H9 (cell line): ENCODE measurements at regions not wholly inside any gene's neighbourhood (a gene's known extent, or its start where the extent isn't known, plus 50 kb on each side); places are given as distances from the start of the nearest gene placed in this dataset.

ENCODE experiments used
- DNase-seq: peaks from one replicate; pipeline ENCODE4 v3.0.0-alpha.2; 2017
- H2AFZ ChIP-seq: one replicate; pipeline ENCODE4 v1.6.1; 2013; ENCODE audit warnings: mild to moderate bottlenecking, low read length, control low read depth, moderate library complexity
- H2AK5ac ChIP-seq: 2 replicates; pipeline ENCODE4 v1.6.1; 2013; ENCODE audit warnings: low read length, control low read depth, mixed read lengths; ENCODE audit not compliant: insufficient read length
- H2BK120ac ChIP-seq: one replicate; pipeline ENCODE4 v1.6.1; 2013; ENCODE audit warnings: low read depth, mild to moderate bottlenecking, low read length, control low read depth, inconsistent platforms; ENCODE audit not compliant: poor library complexity, severe bottlenecking
- H2BK12ac ChIP-seq: 2 replicates; pipeline ENCODE4 v1.6.1; 2013; ENCODE audit warnings: low read length, control low read depth, mixed read lengths, low read depth; ENCODE audit not compliant: insufficient read length
- H2BK15ac ChIP-seq: 2 replicates; pipeline ENCODE4 v1.6.1; 2013; ENCODE audit warnings: low read depth, low read length, control low read depth
- H2BK20ac ChIP-seq: one replicate; pipeline ENCODE4 v1.6.1; 2013; ENCODE audit warnings: low read depth, mild to moderate bottlenecking, low read length, control low read depth, inconsistent platforms; ENCODE audit not compliant: poor library complexity, severe bottlenecking
- H2BK5ac ChIP-seq: 2 replicates; pipeline ENCODE4 v1.6.1; 2013; ENCODE audit warnings: low read length, control low read depth, mixed read lengths; ENCODE audit not compliant: insufficient read length
- H3K14ac ChIP-seq: 2 replicates; pipeline ENCODE4 v1.6.1; 2013; ENCODE audit warnings: low read length, control low read depth; ENCODE audit not compliant: insufficient read depth
- H3K18ac ChIP-seq: 2 replicates; pipeline ENCODE4 v1.6.1; 2013; ENCODE audit warnings: low read depth, mild to moderate bottlenecking, mixed read lengths, low read length, control low read depth; ENCODE audit not compliant: insufficient read length
- H3K23ac ChIP-seq: 2 replicates; pipeline ENCODE4 v1.6.1; 2013; ENCODE audit warnings: low read length, control low read depth, mixed read lengths, low read depth; ENCODE audit not compliant: insufficient read length
- H3K23me2 ChIP-seq: 2 replicates; pipeline ENCODE4 v1.6.1; 2013; ENCODE audit warnings: low read depth, mild to moderate bottlenecking, mixed read lengths, low read length, control low read depth; ENCODE audit not compliant: insufficient read length, poor library complexity, severe bottlenecking
- H3K27ac ChIP-seq: 2 replicates; pipeline ENCODE4 v1.5.1; 2013; ENCODE audit warnings: low read length, control low read depth, mixed read lengths, low read depth; ENCODE audit not compliant: insufficient read length
- H3K27me3 ChIP-seq: 2 replicates; pipeline ENCODE4 v1.6.1; 2013; ENCODE audit warnings: low read length, control low read depth, inconsistent platforms; ENCODE audit not compliant: insufficient read depth
- H3K4ac ChIP-seq: 2 replicates; pipeline ENCODE4 v1.6.1; 2013; ENCODE audit warnings: low read depth, mild to moderate bottlenecking, control low read depth, inconsistent platforms, low read length, moderate library complexity
- H3K4me1 ChIP-seq: 2 replicates; pipeline ENCODE4 v1.6.1; 2013; ENCODE audit warnings: low read length, control low read depth, inconsistent platforms; ENCODE audit not compliant: insufficient read depth
- H3K4me2 ChIP-seq: 2 replicates; pipeline ENCODE4 v1.6.1; 2013; ENCODE audit warnings: low read length, control low read depth, mixed read lengths; ENCODE audit not compliant: insufficient read length, insufficient read depth
- H3K56ac ChIP-seq: 2 replicates; pipeline ENCODE4 v1.6.1; 2013; ENCODE audit warnings: low read depth, mild to moderate bottlenecking, mixed read lengths, low read length, control low read depth; ENCODE audit not compliant: insufficient read length
- H3K79me1 ChIP-seq: 2 replicates; pipeline ENCODE4 v1.6.1; 2013; ENCODE audit warnings: low read depth, mild to moderate bottlenecking, moderate library complexity, low read length, control low read depth, inconsistent platforms; ENCODE audit not compliant: insufficient read depth, poor library complexity, severe bottlenecking
- H3K79me2 ChIP-seq: 2 replicates; pipeline ENCODE4 v1.6.1; 2013; ENCODE audit warnings: low read length, control low read depth, inconsistent platforms; ENCODE audit not compliant: insufficient read depth
- H3K9ac ChIP-seq: 2 replicates; pipeline ENCODE4 v1.6.1; 2013; ENCODE audit warnings: low read length, control low read depth, mixed read lengths; ENCODE audit not compliant: insufficient read length; ENCODE audit errors: extremely low read depth
- H3K9me3 ChIP-seq: one replicate; pipeline ENCODE4 v1.6.1; 2013; ENCODE audit warnings: low read depth, low read length, inconsistent platforms; ENCODE audit not compliant: control insufficient read depth
- H3T11ph ChIP-seq: one replicate; pipeline ENCODE4 v1.6.1; 2013; ENCODE audit warnings: mild to moderate bottlenecking, low read length, control low read depth, inconsistent platforms
- H4K20me1 ChIP-seq: one replicate; pipeline ENCODE4 v1.6.1; 2013; ENCODE audit not compliant: control insufficient read depth, insufficient read length, insufficient read depth
- H4K5ac ChIP-seq: 2 replicates; pipeline ENCODE4 v1.6.1; 2013; ENCODE audit warnings: low read depth, mild to moderate bottlenecking, mixed read lengths, low read length, control low read depth; ENCODE audit not compliant: insufficient read length
- H4K8ac ChIP-seq: replicated peaks from 2 replicates; pipeline ENCODE4 v1.6.1; 2013; ENCODE audit warnings: low read length, control low read depth, mixed read lengths, low read depth; ENCODE audit not compliant: insufficient read length
- H4K91ac ChIP-seq: 2 replicates; pipeline ENCODE4 v1.6.1; 2013; ENCODE audit warnings: low read depth, mild to moderate bottlenecking, moderate library complexity, mixed read lengths, low read length, control low read depth; ENCODE audit not compliant: insufficient read length
- H3K27ac Mint-ChIP-seq, 3 experiments: 2 replicates in 2 of 3; 3 replicates in 1 of 3; pipeline ENCODE4 v1.8.0; 2020 to 2021; ENCODE audit warnings: mixed read lengths in 3 of 3, mild to moderate bottlenecking in 1 of 3, moderate library complexity in 1 of 3
- H3K27me3 Mint-ChIP-seq: 2 replicates; pipeline ENCODE4 v1.8.0; 2021; ENCODE audit warnings: low read depth, mild to moderate bottlenecking, moderate library complexity, mixed read lengths
- H3K36me3 Mint-ChIP-seq, 3 experiments: 2 replicates in 2 of 3; 3 replicates in 1 of 3; pipeline ENCODE4 v1.8.0; 2020 to 2021; ENCODE audit warnings: low read depth in 3 of 3, mixed read lengths in 3 of 3; ENCODE audit not compliant: insufficient read depth in 1 of 3
- H3K4me1 Mint-ChIP-seq, 2 experiments: 2 replicates each; pipeline ENCODE4 v1.8.0; 2020; ENCODE audit warnings: mixed read lengths in 2 of 2
- H3K4me3 Mint-ChIP-seq, 2 experiments: 2 replicates in 1 of 2; 3 replicates in 1 of 2; pipeline ENCODE4 v1.8.0; 2020 to 2021; ENCODE audit warnings: mild to moderate bottlenecking in 2 of 2, mixed read lengths in 2 of 2, moderate library complexity in 1 of 2
- H3K9me3 Mint-ChIP-seq, 2 experiments: 2 replicates in 1 of 2; 3 replicates in 1 of 2; pipeline ENCODE4 v1.8.0; 2020; ENCODE audit warnings: mild to moderate bottlenecking in 2 of 2, mixed read lengths in 2 of 2, moderate library complexity in 1 of 2
- WGBS: extraction: QIAGEN DNeasy Blood & Tissue Kit; methylation state at CpG from one replicate; pipeline ENCODE4 v1.1.7; 2013; ENCODE audit warnings: missing lambda C conversion rate, low lambda C conversion rate, mixed read lengths; ENCODE audit not compliant: insufficient read length; ENCODE audit errors: extremely low coverage; 5-methylcytosine and 5-hydroxymethylcytosine counted together
- TF ChIP-seq, protein P1 (sequence below): fragments of 200-600 bp; sonication (generic); conservative IDR thresholded peaks from 3 replicates; pipeline ENCODE4 v1.8.0; 2021; ENCODE audit warnings: antibody characterized with exemption, mild to moderate bottlenecking

DNA sequence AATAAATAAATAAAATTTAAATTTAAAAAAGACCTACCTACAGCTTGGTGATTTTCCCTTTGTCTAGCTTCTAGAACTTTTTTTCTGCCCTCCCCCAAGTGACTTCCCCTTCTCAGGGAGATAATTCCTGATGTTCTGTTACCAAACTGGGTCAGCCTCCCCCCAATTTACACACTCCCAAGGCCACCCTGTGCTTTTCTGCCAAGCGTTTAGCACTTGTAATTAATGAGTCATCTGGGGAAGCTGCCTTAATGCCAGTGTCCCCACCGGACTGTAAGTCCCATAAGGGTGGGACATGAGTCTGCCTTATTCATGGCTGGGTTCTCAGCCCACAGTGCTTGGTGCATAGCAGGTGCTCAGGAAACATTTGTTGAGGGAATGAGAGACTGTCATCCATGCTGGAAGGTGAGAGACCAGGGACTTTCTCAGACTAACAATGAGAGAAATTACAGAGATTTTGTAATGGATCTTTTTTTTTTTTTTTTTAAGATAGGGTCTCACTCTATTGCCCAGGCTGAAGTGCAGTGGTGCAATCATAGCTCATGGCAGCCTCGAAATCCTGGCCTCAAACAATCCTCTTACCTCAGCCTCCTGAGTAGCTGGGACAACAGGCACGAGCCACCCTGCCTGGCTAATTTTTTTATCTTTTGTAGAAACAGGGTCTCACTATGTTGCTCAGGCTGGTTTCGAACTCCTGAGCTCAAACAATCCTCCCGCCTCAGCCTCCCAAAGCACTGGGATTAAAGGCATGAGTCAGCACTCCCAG is 106.8 kb downstream of the PHETA1 start:
- H2AFZ ChIP-seq, result no peak overlapping the region
- no peaks in the 10 kb centered on the region for H3K9me3 Mint-ChIP-seq
- no peak overlapping the region for H2AK5ac ChIP-seq
- no peak overlapping the region for H4K91ac ChIP-seq
- WGBS, result no CpG with 5 or more reads among the region's 6 CpGs
- H3K23ac ChIP-seq, result no peak overlapping the region
- H3K23me2 ChIP-seq, result no peaks in the 10 kb centered on the region
- no peak overlapping the region for H2BK20ac ChIP-seq
- peaks cover 4 to 6% of the 10 kb centered on the region in 2 experiments; a peak in 2 of 4 replicates for H3K4me1 Mint-ChIP-seq
- DNase-seq, result no peak
- H3K79me1 ChIP-seq, result no peaks in the 10 kb centered on the region
- H4K5ac ChIP-seq, result no peak overlapping the region
- no peak overlapping the region for H3K4me3 Mint-ChIP-seq
- no peak overlapping the region for H3K9ac ChIP-seq
- H4K20me1 ChIP-seq, result no peaks in the 10 kb centered on the region
- no peaks in the 10 kb centered on the region; the same call in 1 of the 2 replicates for H3K27me3 ChIP-seq
- H3K27ac Mint-ChIP-seq, result no peak overlapping the region
- TF ChIP-seq, protein P1, sequence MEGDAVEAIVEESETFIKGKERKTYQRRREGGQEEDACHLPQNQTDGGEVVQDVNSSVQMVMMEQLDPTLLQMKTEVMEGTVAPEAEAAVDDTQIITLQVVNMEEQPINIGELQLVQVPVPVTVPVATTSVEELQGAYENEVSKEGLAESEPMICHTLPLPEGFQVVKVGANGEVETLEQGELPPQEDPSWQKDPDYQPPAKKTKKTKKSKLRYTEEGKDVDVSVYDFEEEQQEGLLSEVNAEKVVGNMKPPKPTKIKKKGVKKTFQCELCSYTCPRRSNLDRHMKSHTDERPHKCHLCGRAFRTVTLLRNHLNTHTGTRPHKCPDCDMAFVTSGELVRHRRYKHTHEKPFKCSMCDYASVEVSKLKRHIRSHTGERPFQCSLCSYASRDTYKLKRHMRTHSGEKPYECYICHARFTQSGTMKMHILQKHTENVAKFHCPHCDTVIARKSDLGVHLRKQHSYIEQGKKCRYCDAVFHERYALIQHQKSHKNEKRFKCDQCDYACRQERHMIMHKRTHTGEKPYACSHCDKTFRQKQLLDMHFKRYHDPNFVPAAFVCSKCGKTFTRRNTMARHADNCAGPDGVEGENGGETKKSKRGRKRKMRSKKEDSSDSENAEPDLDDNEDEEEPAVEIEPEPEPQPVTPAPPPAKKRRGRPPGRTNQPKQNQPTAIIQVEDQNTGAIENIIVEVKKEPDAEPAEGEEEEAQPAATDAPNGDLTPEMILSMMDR, result no peak
- no peak overlapping the region for H2BK12ac ChIP-seq
- H3K56ac ChIP-seq, result no peak overlapping the region
- no peak overlapping the region for H3K4me2 ChIP-seq
- no peak overlapping the region for H2BK120ac ChIP-seq
- H4K8ac ChIP-seq, result no peak overlapping the region
- no peaks in the 10 kb centered on the region for H3K79me2 ChIP-seq
- H3K27ac ChIP-seq, result no peak overlapping the region
- no peak overlapping the region for H3K18ac ChIP-seq
- H3T11ph ChIP-seq, result no peak overlapping the region
- no peaks in the 10 kb centered on the region for H3K9me3 ChIP-seq
- peaks cover 0 to 1% (median 0%) of the 10 kb centered on the region in 3 experiments; a peak in 2 of 7 replicates for H3K36me3 Mint-ChIP-seq
- no peak overlapping the region for H3K14ac ChIP-seq
- no peak overlapping the region for H3K4ac ChIP-seq
- no peaks in the 10 kb centered on the region; the same call in 1 of the 2 replicates for H3K27me3 Mint-ChIP-seq
- no peaks in the 10 kb centered on the region for H3K4me1 ChIP-seq
- no peak overlapping the region for H2BK15ac ChIP-seq
- H2BK5ac ChIP-seq, result no peak overlapping the region
